HL-60 (cell line): ENCODE measurements at regions not wholly inside any gene's neighbourhood (a gene's known extent, or its start where the extent isn't known, plus 50 kb on each side); places are given as distances from the start of the nearest gene placed in this dataset.

Source experiments
- DNase-seq, 2 experiments: peaks; one replicate each; pipeline ENCODE4 v3.0.0-alpha.2; 2010 to 2020; ENCODE audit warnings: low read depth in 1 of 2, low spot score in 1 of 2
- H3K27ac ChIP-seq: fragments of 250-450 bp; sonication (Bioruptor Pico); replicated peaks from 2 replicates; pipeline ENCODE4 v1.5.1; 2020; ENCODE audit warnings: mild to moderate bottlenecking, moderate library complexity
- H3K27me3 ChIP-seq: fragments of 250-450 bp; sonication (Bioruptor Pico); 2 replicates; pipeline ENCODE4 v1.5.1; 2021; ENCODE audit warnings: mild to moderate bottlenecking, moderate library complexity; ENCODE audit not compliant: insufficient read depth, poor library complexity, severe bottlenecking
- H3K4me3 ChIP-seq: replicated peaks from 2 replicates; pipeline ENCODE4 v1.5.1; 2011; ENCODE audit warnings: mild to moderate bottlenecking, control low read depth, low read length; ENCODE audit not compliant: insufficient read depth
- GABPA ChIP-seq: IDR thresholded peaks from 2 replicates; pipeline ENCODE4 v1.6.1; 2012; ENCODE audit warnings: low read depth
- POLR2AphosphoS5 ChIP-seq: IDR thresholded peaks from 2 replicates; pipeline ENCODE4 v1.6.1; 2012; ENCODE audit warnings: low read depth
- SPI1 ChIP-seq: IDR thresholded peaks from 2 replicates; pipeline ENCODE4 v1.6.1; 2012; ENCODE audit warnings: low read depth, mild to moderate bottlenecking, borderline replicate concordance
- TF ChIP-seq, protein P1 (sequence below): IDR thresholded peaks from one replicate; pipeline ENCODE4 v1.5.1; 2011; ENCODE audit warnings: low read length, control low read depth, inconsistent platforms; ENCODE audit not compliant: insufficient read depth
- TF ChIP-seq, protein P2 (sequence below): IDR thresholded peaks from 2 replicates; pipeline ENCODE4 v1.6.1; 2012; ENCODE audit warnings: low read depth; ENCODE audit not compliant: insufficient replicate concordance

DNA sequence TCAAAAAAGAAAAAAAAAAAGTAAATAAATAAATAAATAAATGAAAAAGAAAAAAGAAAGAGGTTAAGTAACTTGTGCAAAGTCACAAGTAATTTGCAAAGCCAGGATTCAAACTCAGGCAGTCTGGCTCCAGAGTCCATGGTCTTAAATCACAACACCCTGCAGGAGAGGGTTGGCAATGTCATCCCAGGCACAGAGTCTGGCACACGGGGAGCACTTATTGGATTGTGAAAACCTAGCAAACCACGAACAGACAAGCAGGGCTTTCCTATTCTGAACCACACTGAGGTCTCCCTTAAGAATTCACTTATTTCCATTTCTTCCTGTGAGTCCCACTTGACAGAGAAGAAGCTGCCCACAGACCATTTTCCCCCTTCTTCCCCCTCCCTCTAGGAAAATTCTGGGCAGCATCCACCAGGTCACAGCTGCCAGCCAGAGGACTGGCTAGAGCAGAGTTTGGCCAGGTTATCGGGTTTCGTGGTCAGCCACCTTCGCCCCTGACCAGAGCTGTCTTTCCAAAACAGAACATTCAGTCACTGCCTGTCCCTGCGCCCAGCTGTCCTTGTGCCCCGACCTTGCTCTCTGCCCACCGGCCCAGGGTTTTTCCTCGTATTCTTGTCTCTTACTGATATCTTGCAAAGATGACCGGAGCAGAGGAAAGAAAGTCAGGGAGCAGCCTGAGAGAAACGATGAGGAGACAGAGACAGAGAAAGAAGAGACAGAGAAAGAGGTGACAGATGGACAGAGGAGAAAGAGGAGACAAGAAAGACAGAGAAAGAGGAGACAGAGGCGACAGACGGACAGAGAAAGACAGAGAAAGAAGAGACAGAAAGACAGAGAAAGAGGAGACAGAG lies 106.4 kb upstream of the PTPN1 start:
- Histone ChIP-seq H3K27ac (no peak overlapping the region), H3K4me3 (no peak overlapping the region), H3K27me3 (no peaks in the 10 kb centered on the region)
- TF ChIP-seq, protein P1, sequence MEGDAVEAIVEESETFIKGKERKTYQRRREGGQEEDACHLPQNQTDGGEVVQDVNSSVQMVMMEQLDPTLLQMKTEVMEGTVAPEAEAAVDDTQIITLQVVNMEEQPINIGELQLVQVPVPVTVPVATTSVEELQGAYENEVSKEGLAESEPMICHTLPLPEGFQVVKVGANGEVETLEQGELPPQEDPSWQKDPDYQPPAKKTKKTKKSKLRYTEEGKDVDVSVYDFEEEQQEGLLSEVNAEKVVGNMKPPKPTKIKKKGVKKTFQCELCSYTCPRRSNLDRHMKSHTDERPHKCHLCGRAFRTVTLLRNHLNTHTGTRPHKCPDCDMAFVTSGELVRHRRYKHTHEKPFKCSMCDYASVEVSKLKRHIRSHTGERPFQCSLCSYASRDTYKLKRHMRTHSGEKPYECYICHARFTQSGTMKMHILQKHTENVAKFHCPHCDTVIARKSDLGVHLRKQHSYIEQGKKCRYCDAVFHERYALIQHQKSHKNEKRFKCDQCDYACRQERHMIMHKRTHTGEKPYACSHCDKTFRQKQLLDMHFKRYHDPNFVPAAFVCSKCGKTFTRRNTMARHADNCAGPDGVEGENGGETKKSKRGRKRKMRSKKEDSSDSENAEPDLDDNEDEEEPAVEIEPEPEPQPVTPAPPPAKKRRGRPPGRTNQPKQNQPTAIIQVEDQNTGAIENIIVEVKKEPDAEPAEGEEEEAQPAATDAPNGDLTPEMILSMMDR: no peak
- no peak for TF ChIP-seq POLR2AphosphoS5
- no peak for TF ChIP-seq GABPA
- TF ChIP-seq, protein P2, sequence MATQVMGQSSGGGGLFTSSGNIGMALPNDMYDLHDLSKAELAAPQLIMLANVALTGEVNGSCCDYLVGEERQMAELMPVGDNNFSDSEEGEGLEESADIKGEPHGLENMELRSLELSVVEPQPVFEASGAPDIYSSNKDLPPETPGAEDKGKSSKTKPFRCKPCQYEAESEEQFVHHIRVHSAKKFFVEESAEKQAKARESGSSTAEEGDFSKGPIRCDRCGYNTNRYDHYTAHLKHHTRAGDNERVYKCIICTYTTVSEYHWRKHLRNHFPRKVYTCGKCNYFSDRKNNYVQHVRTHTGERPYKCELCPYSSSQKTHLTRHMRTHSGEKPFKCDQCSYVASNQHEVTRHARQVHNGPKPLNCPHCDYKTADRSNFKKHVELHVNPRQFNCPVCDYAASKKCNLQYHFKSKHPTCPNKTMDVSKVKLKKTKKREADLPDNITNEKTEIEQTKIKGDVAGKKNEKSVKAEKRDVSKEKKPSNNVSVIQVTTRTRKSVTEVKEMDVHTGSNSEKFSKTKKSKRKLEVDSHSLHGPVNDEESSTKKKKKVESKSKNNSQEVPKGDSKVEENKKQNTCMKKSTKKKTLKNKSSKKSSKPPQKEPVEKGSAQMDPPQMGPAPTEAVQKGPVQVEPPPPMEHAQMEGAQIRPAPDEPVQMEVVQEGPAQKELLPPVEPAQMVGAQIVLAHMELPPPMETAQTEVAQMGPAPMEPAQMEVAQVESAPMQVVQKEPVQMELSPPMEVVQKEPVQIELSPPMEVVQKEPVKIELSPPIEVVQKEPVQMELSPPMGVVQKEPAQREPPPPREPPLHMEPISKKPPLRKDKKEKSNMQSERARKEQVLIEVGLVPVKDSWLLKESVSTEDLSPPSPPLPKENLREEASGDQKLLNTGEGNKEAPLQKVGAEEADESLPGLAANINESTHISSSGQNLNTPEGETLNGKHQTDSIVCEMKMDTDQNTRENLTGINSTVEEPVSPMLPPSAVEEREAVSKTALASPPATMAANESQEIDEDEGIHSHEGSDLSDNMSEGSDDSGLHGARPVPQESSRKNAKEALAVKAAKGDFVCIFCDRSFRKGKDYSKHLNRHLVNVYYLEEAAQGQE: no peak
- TF ChIP-seq SPI1: no peak
- DNase-seq: no peak

DNA sequence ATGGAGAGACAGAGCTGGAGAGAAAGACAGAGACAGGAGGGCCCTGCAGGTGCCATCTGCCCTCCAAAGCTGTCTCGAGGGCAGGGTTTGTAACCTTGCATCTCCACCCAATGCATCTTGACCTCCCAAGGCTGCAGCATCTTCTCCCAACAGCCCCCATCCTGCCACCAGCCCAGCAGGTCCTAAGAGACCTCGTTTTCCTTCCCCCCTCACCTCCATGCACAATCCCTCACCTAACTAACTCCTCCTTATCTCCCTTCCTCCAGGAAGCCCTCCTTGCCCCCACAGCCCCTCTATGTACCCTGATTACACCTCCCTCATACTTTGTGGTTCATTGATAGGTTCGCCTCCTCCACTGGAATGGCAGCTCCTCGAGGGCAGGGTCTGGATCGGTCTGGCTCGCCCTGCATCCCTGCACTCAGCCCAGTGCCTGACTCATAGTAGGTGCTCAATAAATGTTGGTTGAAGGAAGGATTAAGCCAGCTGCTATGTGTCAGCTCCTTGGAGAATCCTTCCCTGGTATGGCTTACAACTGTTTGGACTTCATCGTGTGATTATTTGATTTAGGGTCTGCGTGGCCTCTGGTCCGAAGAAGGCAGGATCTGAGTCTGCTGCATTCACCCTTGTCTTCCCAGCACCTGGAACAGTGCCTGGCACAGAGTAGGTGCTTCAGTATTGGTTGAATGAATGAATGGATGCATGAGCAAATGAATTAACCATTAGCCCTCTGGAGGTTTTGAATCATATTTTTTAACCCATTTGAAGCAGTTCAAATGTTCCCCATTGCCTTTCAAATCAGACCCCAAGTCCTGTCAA lies 105.6 kb upstream of the PTPN1 start:
- no peak for DNase-seq
- no peaks in the 10 kb centered on the region for H3K27me3 ChIP-seq
- H3K27ac ChIP-seq: no peak overlapping the region
- H3K4me3 ChIP-seq: no peak overlapping the region
- no peak for TF ChIP-seq POLR2AphosphoS5
- TF ChIP-seq, protein P2: no peak
- TF ChIP-seq, protein P1: no peak
- no peak for TF ChIP-seq GABPA
- TF ChIP-seq SPI1: no peak

DNA sequence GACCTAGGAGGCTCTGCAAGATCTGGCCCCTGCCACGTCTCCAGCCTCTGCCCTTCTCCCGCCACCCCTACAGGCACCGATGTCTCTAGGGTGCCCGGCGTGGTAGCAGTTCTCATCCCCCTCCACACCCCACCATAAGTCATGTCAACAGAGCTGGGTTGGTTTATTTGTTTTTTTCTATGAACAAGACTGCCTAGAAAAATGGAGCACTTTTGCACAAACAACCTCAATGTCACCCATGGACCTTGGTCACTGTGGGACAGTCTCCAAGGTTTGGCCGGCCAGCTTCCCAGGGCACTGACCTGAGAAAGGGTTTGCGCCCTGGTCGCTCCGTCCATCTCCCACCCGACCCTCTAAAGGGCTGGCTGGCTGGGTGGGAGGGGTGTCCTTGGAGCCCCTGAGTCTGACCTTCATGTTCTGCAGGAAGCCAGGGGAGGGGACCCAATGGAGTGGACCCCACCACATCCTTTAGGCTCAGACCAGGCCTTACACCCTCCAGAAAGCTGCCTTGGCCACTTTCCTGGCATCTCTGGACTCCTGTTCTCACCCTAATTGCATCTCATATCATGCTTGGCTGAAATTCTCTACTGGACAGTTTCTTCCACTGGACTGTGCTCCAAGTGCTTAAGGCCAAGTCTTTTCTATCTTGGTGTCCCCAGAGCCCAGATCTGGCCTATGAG lies 104.8 kb upstream of the PTPN1 start:
- Histone ChIP-seq H3K27ac (no peak overlapping the region), H3K27me3 (no peaks in the 10 kb centered on the region), H3K4me3 (no peak overlapping the region)
- TF ChIP-seq, protein P1: no peak
- TF ChIP-seq POLR2AphosphoS5 (no peak), GABPA (no peak), SPI1 (no peak)
- TF ChIP-seq, protein P2: no peak
- no peak for DNase-seq
